NT2/D1 (cell line): ENCODE measurements at regions not wholly inside any gene's neighbourhood (a gene's known extent, or its start where the extent isn't known, plus 50 kb on each side); places are given as distances from the start of the nearest gene placed in this dataset.

Source experiments
- SUZ12 ChIP-seq: IDR thresholded peaks from 2 replicates; pipeline ENCODE4 v1.6.1; 2011; ENCODE audit not compliant: insufficient read length, insufficient read depth; ENCODE audit errors: extremely low read depth
- ZNF274 ChIP-seq: IDR thresholded peaks from 2 replicates; pipeline ENCODE4 v1.6.1; 2011; ENCODE audit warnings: mild to moderate bottlenecking, low read depth, low read length

DNA sequence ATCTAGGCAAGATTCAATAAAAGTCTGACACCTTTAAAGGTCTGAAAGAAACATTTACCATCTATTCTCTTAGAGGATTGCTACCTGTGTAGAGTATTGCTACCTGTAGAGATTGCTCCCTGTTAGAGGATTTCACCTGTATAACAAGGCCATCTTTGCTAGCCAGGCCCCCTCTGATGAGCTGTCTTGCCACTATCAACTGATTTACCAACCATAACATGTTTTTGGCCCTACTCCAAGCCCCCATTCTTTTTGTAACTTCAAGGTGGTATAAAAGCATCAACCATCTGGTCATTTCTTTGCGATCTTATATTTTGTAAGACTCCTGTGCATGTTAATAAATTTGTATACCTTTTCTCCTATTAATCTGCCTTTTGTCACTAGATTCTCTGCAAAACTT is 424.7 kb upstream of the CAMK1G start:
- TF ChIP-seq ZNF274 (no peak), SUZ12 (no peak)
